ENCODE measurements at regions not wholly inside any gene's neighbourhood (a gene's known extent, or its start where the extent isn't known, plus 50 kb on each side); places are given as distances from the start of the nearest gene placed in this dataset.

DNA sequence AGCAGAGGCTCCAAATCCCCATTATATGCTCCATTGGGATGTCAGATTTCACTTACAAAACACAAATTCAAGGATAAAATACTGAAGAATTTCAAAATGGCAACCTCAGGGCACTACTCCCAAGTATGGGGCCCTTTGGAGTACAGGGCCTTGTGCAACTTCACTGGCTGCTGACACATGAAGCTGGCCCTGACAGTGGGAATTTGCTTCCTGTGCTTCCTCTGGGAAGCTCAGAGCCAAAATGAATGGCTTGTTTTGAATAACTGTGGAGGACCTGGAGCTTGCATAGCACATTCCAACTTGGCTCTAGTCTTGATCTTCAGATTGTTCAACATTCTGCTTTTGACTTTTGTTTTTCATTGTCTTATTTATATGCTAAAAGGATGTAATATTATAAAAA is 52.3 kb upstream of the HNF1B start:
- no peak overlapping the region for H3K27ac ChIP-seq (ENCODE audit: insufficient read depth, low read depth, low read length)
- H3K36me3 ChIP-seq (ENCODE audit: control insufficient read depth in 2 of 2, extremely low read depth in 1 of 2, insufficient read depth in 2 of 2, low read length in 2 of 2), result no peaks in the 10 kb centered on the region
- no peaks in the 10 kb centered on the region for H3K4me1 ChIP-seq (ENCODE audit: control insufficient read depth, extremely low read depth, insufficient read depth, low read length)
- POLR2A ChIA-PET, result no interaction called here
- TF ChIP-seq POLR2AphosphoS5 (IDR thresholded peaks at IDR 0.05; ENCODE audit: insufficient read depth, low read depth, low read length) (no peak), POLR2A (IDR thresholded peaks at IDR 0.05; ENCODE audit: low read depth, low read length) (no peak), FOS (IDR thresholded peaks at IDR 0.05; ENCODE audit: borderline replicate concordance, insufficient read depth, low read length) (no peak), GATA2 (IDR thresholded peaks at IDR 0.05; ENCODE audit: insufficient read depth, insufficient read length, low read depth, low read length) (no peak), CTCF (IDR thresholded peaks at IDR 0.05; ENCODE audit: extremely low read depth in 1 of 2, insufficient read depth in 1 of 2, low read depth in 1 of 2, low read length in 2 of 2) (no peak), JUN (IDR thresholded peaks at IDR 0.05; ENCODE audit: borderline replicate concordance, insufficient read depth, insufficient read length, low read depth) (no peak)
- H3K27me3 ChIP-seq (ENCODE audit: control insufficient read depth in 2 of 2, insufficient read depth in 2 of 2, low read length in 2 of 2), result peaks cover 10 to 14% of the 10 kb centered on the region in 2 experiments
- CTCF ChIA-PET, result interaction anchor here (1.0 to 1.1 kb wide), 2 partner anchors 19 to 26 kb away, joined by 3 to 4 read pairs; no protein-coding TSS in a partner anchor
- H3K9me3 ChIP-seq (replicated peaks; ENCODE audit: control insufficient read depth, insufficient read depth, low read length), result no peaks in the 10 kb centered on the region
- H4K20me1 ChIP-seq (replicated peaks; ENCODE audit: control insufficient read depth, extremely low read depth, insufficient read depth, low read length), result no peaks in the 10 kb centered on the region
- no peak overlapping the region for H3K9ac ChIP-seq (replicated peaks; ENCODE audit: extremely low read depth, insufficient read depth, low read length)
- H3K9me1 ChIP-seq (replicated peaks; ENCODE audit: control insufficient read depth, extremely low read depth, insufficient read depth, low read length), result no peaks in the 10 kb centered on the region
- no peaks in the 10 kb centered on the region for H3K79me2 ChIP-seq (ENCODE audit: control insufficient read depth, insufficient read depth, low read length)
- no peak overlapping the region for H3K4me2 ChIP-seq (ENCODE audit: insufficient read depth, low read length)
- no TSS peak for BruUV-seq (replicated peaks)
- H3K4me3 ChIP-seq (replicated peaks in 1 of 3; ENCODE audit: insufficient read depth in 1 of 3, low read depth in 1 of 3, low read length in 3 of 3), result no peak overlapping the region
- DNase-seq (ENCODE audit: low read depth, low spot score), result no peak
- no peak overlapping the region for H2AFZ ChIP-seq (ENCODE audit: low read depth, low read length)
- no peak for FAIRE-seq
- intact Hi-C loops (cut with micrococcal nuclease) (no loop called here), dilution Hi-C loops (cut with MboI; ENCODE audit: extremely low pct_ligation_motif_present, low sequenced_read_pairs) (no loop called here)

DNA sequence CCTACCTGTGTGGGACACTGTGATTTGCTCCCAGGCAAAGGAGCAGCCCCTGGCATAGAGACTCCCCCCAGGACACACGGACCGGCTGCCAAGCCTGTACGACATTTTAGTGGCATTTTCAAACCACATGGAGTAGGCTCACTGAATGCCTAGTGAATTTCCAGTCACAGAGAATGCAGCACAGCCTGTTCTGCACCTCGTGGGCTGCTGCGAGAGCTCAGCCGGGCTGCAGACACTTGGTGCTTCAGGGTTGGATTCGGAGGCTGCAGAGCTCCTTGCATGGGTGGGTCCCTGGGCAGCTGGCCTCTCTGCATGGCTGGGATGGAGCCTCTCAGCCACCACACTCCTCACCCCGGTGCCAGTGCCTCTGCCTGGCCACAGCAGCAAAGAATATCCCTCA is 51.2 kb upstream of the HNF1B start:
- dilution Hi-C loops (cut with MboI; ENCODE audit: extremely low pct_ligation_motif_present, low sequenced_read_pairs) (no loop called here), intact Hi-C loops (cut with micrococcal nuclease) (no loop called here)
- Histone ChIP-seq H3K79me2 (ENCODE audit: control insufficient read depth, insufficient read depth, low read length) (no peaks in the 10 kb centered on the region), H3K9me1 (replicated peaks; ENCODE audit: control insufficient read depth, extremely low read depth, insufficient read depth, low read length) (no peaks in the 10 kb centered on the region), H3K9me3 (replicated peaks; ENCODE audit: control insufficient read depth, insufficient read depth, low read length) (no peaks in the 10 kb centered on the region), H3K27ac (ENCODE audit: insufficient read depth, low read depth, low read length) (no peak overlapping the region), H3K36me3 (ENCODE audit: control insufficient read depth in 2 of 2, extremely low read depth in 1 of 2, insufficient read depth in 2 of 2, low read length in 2 of 2) (no peaks in the 10 kb centered on the region), H4K20me1 (replicated peaks; ENCODE audit: control insufficient read depth, extremely low read depth, insufficient read depth, low read length) (no peaks in the 10 kb centered on the region), H3K4me3 (replicated peaks in 1 of 3; ENCODE audit: insufficient read depth in 1 of 3, low read depth in 1 of 3, low read length in 3 of 3) (no peak overlapping the region), H3K4me2 (ENCODE audit: insufficient read depth, low read length) (no peak overlapping the region), H3K4me1 (ENCODE audit: control insufficient read depth, extremely low read depth, insufficient read depth, low read length) (no peaks in the 10 kb centered on the region), H2AFZ (ENCODE audit: low read depth, low read length) (no peak overlapping the region), H3K27me3 (ENCODE audit: control insufficient read depth in 2 of 2, insufficient read depth in 2 of 2, low read length in 2 of 2) (peaks cover 5 to 7% of the 10 kb centered on the region in 2 experiments), H3K9ac (replicated peaks; ENCODE audit: extremely low read depth, insufficient read depth, low read length) (no peak overlapping the region)
- TF ChIP-seq, protein P1, sequence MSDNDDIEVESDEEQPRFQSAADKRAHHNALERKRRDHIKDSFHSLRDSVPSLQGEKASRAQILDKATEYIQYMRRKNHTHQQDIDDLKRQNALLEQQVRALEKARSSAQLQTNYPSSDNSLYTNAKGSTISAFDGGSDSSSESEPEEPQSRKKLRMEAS (IDR thresholded peaks at IDR 0.05; ENCODE audit: insufficient read depth, insufficient read length), result no peak
- TF ChIP-seq MYC (IDR thresholded peaks at IDR 0.05; ENCODE audit: low read depth, low read length) (no peak), JUN (IDR thresholded peaks at IDR 0.05; ENCODE audit: borderline replicate concordance, insufficient read depth, insufficient read length, low read depth) (no peak), GATA2 (IDR thresholded peaks at IDR 0.05; ENCODE audit: insufficient read depth, insufficient read length, low read depth, low read length) (no peak), POLR2AphosphoS5 (IDR thresholded peaks at IDR 0.05; ENCODE audit: insufficient read depth, low read depth, low read length) (no peak), FOS (IDR thresholded peaks at IDR 0.05; ENCODE audit: borderline replicate concordance, insufficient read depth, low read length) (no peak), EZH2 (IDR thresholded peaks at IDR 0.05; ENCODE audit: borderline replicate concordance, low read depth, low read length, severe bottlenecking) (no peak), CTCF (IDR thresholded peaks at IDR 0.05; ENCODE audit: extremely low read depth in 1 of 2, insufficient read depth in 1 of 2, low read depth in 1 of 2, low read length in 2 of 2) (no peak), POLR2A (IDR thresholded peaks at IDR 0.05; ENCODE audit: low read depth, low read length) (no peak)
- no peak for DNase-seq (ENCODE audit: low read depth, low spot score)
- ChIA-PET CTCF (interaction anchor here (0.9 to 1.3 kb wide), 2 partner anchors 20 to 25 kb away, joined by 3 read pairs; no protein-coding TSS in a partner anchor), POLR2A (no interaction called here)
- no peak for FAIRE-seq
- BruUV-seq (replicated peaks), result no TSS peak

Measured in endothelial cell of umbilical vein (primary cell).